GM23338 (cell line): ENCODE measurements at regions not wholly inside any gene's neighbourhood (a gene's known extent, or its start where the extent isn't known, plus 50 kb on each side); places are given as distances from the start of the nearest gene placed in this dataset.

Experiments used
- ATAC-seq: fragments of 200-7000 bp; cut with Tn5 transposase; 3 replicates; pipeline ENCODE4 v1.9.1; 2020
- DNase-seq: peaks from one replicate; pipeline ENCODE4 v3.0.0-alpha.2; 2015; ENCODE audit warnings: low spot score
- H2AFZ ChIP-seq: fragments of 200-600 bp; sonication (generic); 2 replicates; pipeline ENCODE4 v1.8.0; 2016; ENCODE audit warnings: antibody characterized with exemption, mild to moderate bottlenecking, moderate library complexity
- H3F3A ChIP-seq: fragments of 200-600 bp; sonication (generic); replicated peaks from 2 replicates; pipeline ENCODE4 v1.8.0; 2017; ENCODE audit warnings: antibody characterized with exemption, mixed run types, low read depth
- H3K27ac ChIP-seq: fragments of 200-600 bp; sonication (generic); 2 replicates; pipeline ENCODE4 v1.6.1; 2016; ENCODE audit warnings: low read depth
- H3K27me3 ChIP-seq: fragments of 200-600 bp; sonication (generic); 2 replicates; pipeline ENCODE4 v1.8.0; 2016; ENCODE audit warnings: mild to moderate bottlenecking, mixed run types, moderate library complexity; ENCODE audit not compliant: insufficient read depth
- H3K36me3 ChIP-seq: fragments of 200-600 bp; sonication (generic); 2 replicates; pipeline ENCODE4 v1.8.0; 2016; ENCODE audit warnings: mild to moderate bottlenecking; ENCODE audit not compliant: insufficient read depth
- H3K4me1 ChIP-seq: fragments of 200-600 bp; sonication (generic); 2 replicates; pipeline ENCODE4 v1.8.0; 2016; ENCODE audit warnings: mild to moderate bottlenecking, moderate library complexity; ENCODE audit not compliant: insufficient read depth
- H3K4me2 ChIP-seq: fragments of 200-600 bp; sonication (generic); 2 replicates; pipeline ENCODE4 v1.7.1; 2017; ENCODE audit warnings: mixed run types
- H3K4me3 ChIP-seq: fragments of 200-600 bp; sonication (generic); 2 replicates; pipeline ENCODE4 v1.6.1; 2016; ENCODE audit warnings: mixed run types
- H3K79me2 ChIP-seq: fragments of 200-600 bp; sonication (generic); replicated peaks from 2 replicates; pipeline ENCODE4 v1.8.0; 2017; ENCODE audit warnings: mild to moderate bottlenecking; ENCODE audit not compliant: insufficient read depth
- H3K9me2 ChIP-seq: fragments of 200-600 bp; sonication (generic); 2 replicates; pipeline ENCODE4 v1.8.0; 2017; ENCODE audit not compliant: insufficient read depth
- H4K20me1 ChIP-seq: fragments of 200-600 bp; sonication (generic); replicated peaks from 2 replicates; pipeline ENCODE4 v1.8.0; 2017; ENCODE audit warnings: mild to moderate bottlenecking; ENCODE audit not compliant: insufficient read depth
- H3K27ac Mint-ChIP-seq: 2 replicates; pipeline ENCODE4 v1.8.0; 2020; ENCODE audit warnings: inconsistent platforms, mild to moderate bottlenecking, moderate library complexity, mixed read lengths
- H3K27me3 Mint-ChIP-seq: 3 replicates; pipeline ENCODE4 v1.8.0; 2022; ENCODE audit warnings: low read depth, mild to moderate bottlenecking, moderate library complexity, mixed read lengths, inconsistent platforms; ENCODE audit not compliant: insufficient read depth, poor library complexity
- H3K36me3 Mint-ChIP-seq: 3 replicates; pipeline ENCODE4 v1.8.0; 2021; ENCODE audit warnings: low read depth, mild to moderate bottlenecking, inconsistent platforms, moderate library complexity, mixed read lengths
- H3K4me1 Mint-ChIP-seq: 3 replicates; pipeline ENCODE4 v1.8.0; 2020; ENCODE audit warnings: mild to moderate bottlenecking, inconsistent platforms, mixed read lengths
- H3K4me3 Mint-ChIP-seq: 3 replicates; pipeline ENCODE4 v1.8.0; 2021; ENCODE audit warnings: moderate library complexity, mild to moderate bottlenecking, inconsistent platforms, mixed read lengths
- H3K9me3 Mint-ChIP-seq: 3 replicates; pipeline ENCODE4 v1.8.0; 2020; ENCODE audit warnings: moderate library complexity, mild to moderate bottlenecking, inconsistent platforms, mixed read lengths
- ETS1 ChIP-seq: IDR thresholded peaks from 2 replicates; pipeline ENCODE4 v1.6.1; 2016; ENCODE audit warnings: antibody characterized with exemption
- EZH2 ChIP-seq: fragments of 200-600 bp; sonication (generic); IDR thresholded peaks from one replicate; pipeline ENCODE4 v1.8.0; 2017; ENCODE audit warnings: antibody characterized with exemption, mild to moderate bottlenecking, low read depth; ENCODE audit not compliant: unreplicated experiment
- NANOG ChIP-seq: IDR thresholded peaks from 2 replicates; pipeline ENCODE4 v1.6.1; 2016; ENCODE audit warnings: antibody characterized with exemption, borderline replicate concordance
- REST ChIP-seq: IDR thresholded peaks from one replicate; pipeline ENCODE4 v1.6.1; 2018; ENCODE audit warnings: antibody characterized with exemption; ENCODE audit not compliant: unreplicated experiment
- STAT1 ChIP-seq: IDR thresholded peaks from one replicate; pipeline ENCODE4 v1.6.1; 2016; ENCODE audit warnings: antibody characterized with exemption; ENCODE audit not compliant: unreplicated experiment
- ZNF331 ChIP-seq: fragments of 250-450 bp; sonication (Bioruptor Pico); IDR thresholded peaks from 2 replicates; pipeline ENCODE4 v1.5.0; 2020; ENCODE audit warnings: low read depth, mild to moderate bottlenecking, moderate library complexity
- TF ChIP-seq, protein P1 (sequence below): fragments of 250-450 bp; sonication (Bioruptor Pico); IDR thresholded peaks from 2 replicates; pipeline ENCODE4 v1.5.0; 2020; ENCODE audit warnings: mild to moderate bottlenecking, moderate library complexity
- TF ChIP-seq, protein P2 (sequence below), 2 experiments: fragments of 200-600 bp in 1 of 2; sonication (generic) in 1 of 2; conservative IDR thresholded peaks; 2 replicates each; pipeline versions ENCODE4 v1.5.1 to v1.6.1; 2016 to 2017; ENCODE audit warnings: antibody characterized with exemption in 2 of 2, low read depth in 2 of 2, mild to moderate bottlenecking in 2 of 2, moderate library complexity in 1 of 2

DNA sequence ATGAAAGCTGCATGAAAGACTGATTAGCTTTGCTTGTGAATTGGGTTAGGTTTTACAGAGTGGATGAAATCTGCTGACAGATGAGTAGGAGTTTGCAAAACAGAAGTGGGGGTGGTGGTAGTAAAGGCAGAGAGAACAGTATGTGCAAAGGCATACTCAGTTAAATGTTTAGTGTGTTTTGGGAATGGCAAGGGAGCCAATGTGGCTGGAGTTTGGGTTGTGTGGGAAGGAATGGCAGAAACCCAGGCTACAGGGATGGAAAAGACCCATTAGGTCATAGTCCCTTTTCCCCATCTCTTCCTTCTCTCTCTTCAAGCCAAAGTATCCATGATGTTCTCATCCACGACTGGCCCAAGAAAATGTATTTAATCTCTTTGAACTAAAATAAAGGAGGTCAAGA, 362.2 kb upstream of the LYPLAL1 start (continued):
- TF ChIP-seq, protein P1, sequence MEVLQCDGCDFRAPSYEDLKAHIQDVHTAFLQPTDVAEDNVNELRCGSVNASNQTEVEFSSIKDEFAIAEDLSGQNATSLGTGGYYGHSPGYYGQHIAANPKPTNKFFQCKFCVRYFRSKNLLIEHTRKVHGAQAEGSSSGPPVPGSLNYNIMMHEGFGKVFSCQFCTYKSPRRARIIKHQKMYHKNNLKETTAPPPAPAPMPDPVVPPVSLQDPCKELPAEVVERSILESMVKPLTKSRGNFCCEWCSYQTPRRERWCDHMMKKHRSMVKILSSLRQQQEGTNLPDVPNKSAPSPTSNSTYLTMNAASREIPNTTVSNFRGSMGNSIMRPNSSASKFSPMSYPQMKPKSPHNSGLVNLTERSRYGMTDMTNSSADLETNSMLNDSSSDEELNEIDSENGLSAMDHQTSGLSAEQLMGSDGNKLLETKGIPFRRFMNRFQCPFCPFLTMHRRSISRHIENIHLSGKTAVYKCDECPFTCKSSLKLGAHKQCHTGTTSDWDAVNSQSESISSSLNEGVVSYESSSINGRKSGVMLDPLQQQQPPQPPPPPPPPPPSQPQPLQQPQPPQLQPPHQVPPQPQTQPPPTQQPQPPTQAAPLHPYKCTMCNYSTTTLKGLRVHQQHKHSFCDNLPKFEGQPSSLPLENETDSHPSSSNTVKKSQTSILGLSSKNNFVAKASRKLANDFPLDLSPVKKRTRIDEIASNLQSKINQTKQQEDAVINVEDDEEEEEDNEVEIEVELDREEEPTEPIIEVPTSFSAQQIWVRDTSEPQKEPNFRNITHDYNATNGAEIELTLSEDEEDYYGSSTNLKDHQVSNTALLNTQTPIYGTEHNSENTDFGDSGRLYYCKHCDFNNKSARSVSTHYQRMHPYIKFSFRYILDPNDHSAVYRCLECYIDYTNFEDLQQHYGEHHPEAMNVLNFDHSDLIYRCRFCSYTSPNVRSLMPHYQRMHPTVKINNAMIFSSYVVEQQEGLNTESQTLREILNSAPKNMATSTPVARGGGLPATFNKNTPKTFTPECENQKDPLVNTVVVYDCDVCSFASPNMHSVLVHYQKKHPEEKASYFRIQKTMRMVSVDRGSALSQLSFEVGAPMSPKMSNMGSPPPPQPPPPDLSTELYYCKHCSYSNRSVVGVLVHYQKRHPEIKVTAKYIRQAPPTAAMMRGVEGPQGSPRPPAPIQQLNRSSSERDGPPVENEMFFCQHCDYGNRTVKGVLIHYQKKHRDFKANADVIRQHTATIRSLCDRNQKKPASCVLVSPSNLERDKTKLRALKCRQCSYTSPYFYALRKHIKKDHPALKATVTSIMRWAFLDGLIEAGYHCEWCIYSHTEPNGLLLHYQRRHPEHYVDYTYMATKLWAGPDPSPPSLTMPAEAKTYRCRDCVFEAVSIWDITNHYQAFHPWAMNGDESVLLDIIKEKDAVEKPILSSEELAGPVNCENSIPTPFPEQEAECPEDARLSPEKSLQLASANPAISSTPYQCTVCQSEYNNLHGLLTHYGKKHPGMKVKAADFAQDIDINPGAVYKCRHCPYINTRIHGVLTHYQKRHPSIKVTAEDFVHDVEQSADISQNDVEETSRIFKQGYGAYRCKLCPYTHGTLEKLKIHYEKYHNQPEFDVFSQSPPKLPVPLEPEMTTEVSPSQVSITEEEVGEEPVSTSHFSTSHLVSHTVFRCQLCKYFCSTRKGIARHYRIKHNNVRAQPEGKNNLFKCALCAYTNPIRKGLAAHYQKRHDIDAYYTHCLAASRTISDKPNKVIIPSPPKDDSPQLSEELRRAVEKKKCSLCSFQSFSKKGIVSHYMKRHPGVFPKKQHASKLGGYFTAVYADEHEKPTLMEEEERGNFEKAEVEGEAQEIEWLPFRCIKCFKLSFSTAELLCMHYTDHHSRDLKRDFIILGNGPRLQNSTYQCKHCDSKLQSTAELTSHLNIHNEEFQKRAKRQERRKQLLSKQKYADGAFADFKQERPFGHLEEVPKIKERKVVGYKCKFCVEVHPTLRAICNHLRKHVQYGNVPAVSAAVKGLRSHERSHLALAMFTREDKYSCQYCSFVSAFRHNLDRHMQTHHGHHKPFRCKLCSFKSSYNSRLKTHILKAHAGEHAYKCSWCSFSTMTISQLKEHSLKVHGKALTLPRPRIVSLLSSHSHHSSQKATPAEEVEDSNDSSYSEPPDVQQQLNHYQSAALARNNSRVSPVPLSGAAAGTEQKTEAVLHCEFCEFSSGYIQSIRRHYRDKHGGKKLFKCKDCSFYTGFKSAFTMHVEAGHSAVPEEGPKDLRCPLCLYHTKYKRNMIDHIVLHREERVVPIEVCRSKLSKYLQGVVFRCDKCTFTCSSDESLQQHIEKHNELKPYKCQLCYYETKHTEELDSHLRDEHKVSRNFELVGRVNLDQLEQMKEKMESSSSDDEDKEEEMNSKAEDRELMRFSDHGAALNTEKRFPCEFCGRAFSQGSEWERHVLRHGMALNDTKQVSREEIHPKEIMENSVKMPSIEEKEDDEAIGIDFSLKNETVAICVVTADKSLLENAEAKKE: no peak
- TF ChIP-seq, protein P2, sequence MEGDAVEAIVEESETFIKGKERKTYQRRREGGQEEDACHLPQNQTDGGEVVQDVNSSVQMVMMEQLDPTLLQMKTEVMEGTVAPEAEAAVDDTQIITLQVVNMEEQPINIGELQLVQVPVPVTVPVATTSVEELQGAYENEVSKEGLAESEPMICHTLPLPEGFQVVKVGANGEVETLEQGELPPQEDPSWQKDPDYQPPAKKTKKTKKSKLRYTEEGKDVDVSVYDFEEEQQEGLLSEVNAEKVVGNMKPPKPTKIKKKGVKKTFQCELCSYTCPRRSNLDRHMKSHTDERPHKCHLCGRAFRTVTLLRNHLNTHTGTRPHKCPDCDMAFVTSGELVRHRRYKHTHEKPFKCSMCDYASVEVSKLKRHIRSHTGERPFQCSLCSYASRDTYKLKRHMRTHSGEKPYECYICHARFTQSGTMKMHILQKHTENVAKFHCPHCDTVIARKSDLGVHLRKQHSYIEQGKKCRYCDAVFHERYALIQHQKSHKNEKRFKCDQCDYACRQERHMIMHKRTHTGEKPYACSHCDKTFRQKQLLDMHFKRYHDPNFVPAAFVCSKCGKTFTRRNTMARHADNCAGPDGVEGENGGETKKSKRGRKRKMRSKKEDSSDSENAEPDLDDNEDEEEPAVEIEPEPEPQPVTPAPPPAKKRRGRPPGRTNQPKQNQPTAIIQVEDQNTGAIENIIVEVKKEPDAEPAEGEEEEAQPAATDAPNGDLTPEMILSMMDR (conservative IDR thresholded peaks at IDR 0.05; ENCODE audit: low read depth in 2 of 2): no peak
- TF ChIP-seq STAT1: no peak
- no peak for TF ChIP-seq ETS1
- no peak for TF ChIP-seq ZNF331 (CRISPR knock-in tag)
- TF ChIP-seq EZH2: no peak
- TF ChIP-seq NANOG: no peak

DNA sequence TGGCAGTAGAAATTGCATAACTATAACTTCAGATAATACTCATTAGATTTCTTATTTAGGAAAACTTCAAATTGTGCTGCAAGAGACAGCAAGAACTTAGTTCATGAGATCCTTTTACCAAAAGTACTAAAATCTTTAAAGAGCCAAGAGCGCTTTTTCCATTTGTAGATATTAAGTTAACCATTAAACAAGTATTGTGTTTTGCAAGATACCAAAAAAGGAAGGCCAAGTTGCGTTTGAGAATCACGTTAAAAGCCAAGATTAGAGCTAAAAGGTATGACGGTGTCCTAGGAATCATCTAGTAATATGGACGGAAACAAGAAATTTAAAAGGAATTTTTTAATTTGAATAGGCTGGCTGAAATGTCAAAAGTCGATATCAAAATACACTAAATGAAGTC, 361.3 kb upstream of the LYPLAL1 start:
- H4K20me1 ChIP-seq: no peaks in the 10 kb centered on the region
- no peaks in the 10 kb centered on the region for H3K9me3 Mint-ChIP-seq
- no peaks in the 10 kb centered on the region for H3K27me3 ChIP-seq
- no peaks in the 10 kb centered on the region for H3K27me3 Mint-ChIP-seq
- H3F3A ChIP-seq: no peaks in the 10 kb centered on the region
- H2AFZ ChIP-seq: no peak overlapping the region
- ATAC-seq: no peak
- peaks cover 3% of the 10 kb centered on the region; the same call in 2 of the 3 replicates for H3K4me1 Mint-ChIP-seq
- no peak overlapping the region for H3K4me2 ChIP-seq
- H3K36me3 Mint-ChIP-seq: no peaks in the 10 kb centered on the region
- H3K27ac ChIP-seq: no peak overlapping the region
- H3K9me2 ChIP-seq: no peaks in the 10 kb centered on the region
- no peak overlapping the region for H3K4me3 ChIP-seq
- H3K4me1 ChIP-seq: no peaks in the 10 kb centered on the region
- no peak for DNase-seq
- no peak overlapping the region for H3K27ac Mint-ChIP-seq
- H3K36me3 ChIP-seq: no peaks in the 10 kb centered on the region
- H3K79me2 ChIP-seq: no peaks in the 10 kb centered on the region
- TF ChIP-seq STAT1 (no peak), REST (no peak), ETS1 (no peak), EZH2 (no peak)
- TF ChIP-seq, protein P2 (conservative IDR thresholded peaks at IDR 0.05; ENCODE audit: low read depth in 2 of 2): no peak
- no peak overlapping the region for H3K4me3 Mint-ChIP-seq
